CD4-positive, alpha-beta T cell (primary cell): ENCODE measurements at regions not wholly inside any gene's neighbourhood (a gene's known extent, or its start where the extent isn't known, plus 50 kb on each side); places are given as distances from the start of the nearest gene placed in this dataset.

Experiments used
- ATAC-seq: fragments of 200-7000 bp; cut with Tn5 transposase; one replicate; pipeline ENCODE4 v1.10.0; 2022; ENCODE audit warnings: mild to moderate bottlenecking; ENCODE audit not compliant: poor library complexity
- CTCF ChIA-PET: fragments of 350-600 bp; sonication (Branson Sonifier 250); formaldehyde crosslinking; loops from one replicate; lab custom pipeline; 2021; ENCODE audit warnings: antibody characterized with exemption, inconsistent platforms; lab: Charles Lee
- POLR2A ChIA-PET: fragments of 350-600 bp; sonication (Branson Sonifier 250); formaldehyde crosslinking; loops from one replicate; lab custom pipeline; 2021; ENCODE audit warnings: antibody characterized with exemption, inconsistent platforms; lab: Charles Lee
- DNase-seq, 14 experiments: peaks; one replicate each; pipeline ENCODE4 v3.0.0-alpha.2; 2013 to 2020; ENCODE audit warnings: mixed read lengths in 2 of 14
- H3K27ac ChIP-seq, 2 donors: one replicate each; pipeline versions ENCODE4 v1.5.1 to v1.7.0; 2013; ENCODE audit warnings: low read length in 2 of 2, low read depth in 1 of 2, mild to moderate bottlenecking in 1 of 2
- H3K27me3 ChIP-seq, 2 experiments: 1 replicate in 1 of 2; 2 replicates in 1 of 2; pipeline versions ENCODE4 v1.6.1 to v1.7.0; 2013; ENCODE audit warnings: low read length in 2 of 2, control low read depth in 1 of 2, mild to moderate bottlenecking in 1 of 2, moderate library complexity in 1 of 2; ENCODE audit not compliant: insufficient read depth in 2 of 2, control insufficient read depth in 1 of 2
- H3K36me3 ChIP-seq: one replicate; pipeline ENCODE4 v1.6.1; 2013; ENCODE audit warnings: low read length, control low read depth; ENCODE audit not compliant: insufficient read depth
- H3K4me1 ChIP-seq: one replicate; pipeline ENCODE4 v1.6.1; 2013; ENCODE audit warnings: low read length, control low read depth; ENCODE audit not compliant: insufficient read depth
- H3K4me3 ChIP-seq: one replicate; pipeline ENCODE4 v1.5.1; 2013; ENCODE audit warnings: mild to moderate bottlenecking, low read length, moderate library complexity
- H3K9me3 ChIP-seq, 2 experiments: 1 replicate in 1 of 2; 2 replicates in 1 of 2; pipeline versions ENCODE4 v1.6.1 to v1.7.0; 2013; ENCODE audit warnings: low read length in 2 of 2, mild to moderate bottlenecking in 2 of 2, control low read depth in 1 of 2, moderate library complexity in 1 of 2; ENCODE audit not compliant: control insufficient read depth in 1 of 2, insufficient read depth in 1 of 2
- H3K27ac Mint-ChIP-seq: one replicate; pipeline ENCODE4 v1.8.0; 2020; ENCODE audit warnings: mixed read lengths
- H3K27me3 Mint-ChIP-seq: one replicate; pipeline ENCODE4 v1.8.0; 2021; ENCODE audit warnings: mixed read lengths
- H3K36me3 Mint-ChIP-seq: one replicate; pipeline ENCODE4 v1.8.0; 2021; ENCODE audit warnings: low read depth, mixed read lengths
- H3K4me1 Mint-ChIP-seq: one replicate; pipeline ENCODE4 v1.8.0; 2021; ENCODE audit warnings: low read depth, mixed read lengths
- H3K4me3 Mint-ChIP-seq: one replicate; pipeline ENCODE4 v1.8.0; 2020; ENCODE audit warnings: mild to moderate bottlenecking, mixed read lengths
- H3K9me3 Mint-ChIP-seq: one replicate; pipeline ENCODE4 v1.8.0; 2020; ENCODE audit warnings: mixed read lengths
- CTCF ChIP-seq: fragments of 200-600 bp; IDR thresholded peaks from one replicate; pipeline ENCODE4 v1.8.0; 2022; ENCODE audit warnings: antibody characterized with exemption, mild to moderate bottlenecking
- intact Hi-C, 2 experiments: fragments of 100-400 bp; cut with DNase I in 1 of 2; cut with micrococcal nuclease in 1 of 2; formaldehyde crosslinking; loops; one replicate each; pipeline versions ENCODE4 v1.15.1 to v1.9.0; 2023 to 2025; cut with DNase I, micrococcal nuclease

- no peak for DNase-seq
- no peak for TF ChIP-seq CTCF
- Mint-ChIP-seq H3K9me3 (peaks cover under 1% of the 10 kb centered on the region), H3K27ac (no peak overlapping the region), H3K27me3 (no peaks in the 10 kb centered on the region), H3K4me1 (no peaks in the 10 kb centered on the region), H3K36me3 (no peaks in the 10 kb centered on the region), H3K4me3 (no peak overlapping the region)
- no peaks in the 10 kb centered on the region for H3K4me1 ChIP-seq
- ChIA-PET POLR2A (no interaction called here), CTCF (no interaction called here)
- peaks cover 0 to 5% of the 10 kb centered on the region in 2 experiments for H3K9me3 ChIP-seq
- H3K36me3 ChIP-seq = no peaks in the 10 kb centered on the region
- intact Hi-C loops = no loop called here
- H3K4me3 ChIP-seq = no peak overlapping the region
- H3K27me3 ChIP-seq = no peaks in the 10 kb centered on the region
- no peak for ATAC-seq
- H3K27ac ChIP-seq = no peak overlapping the region
Measured at GRCh38 chr13:70856025-70856424, 747.8 kb upstream of the KLHL1 start.

- ChIA-PET POLR2A (no interaction called here), CTCF (no interaction called here)
- no peaks in the 10 kb centered on the region for H3K4me1 Mint-ChIP-seq
- no peaks in the 10 kb centered on the region for H3K36me3 Mint-ChIP-seq
- Histone ChIP-seq H3K27me3 (no peaks in the 10 kb centered on the region), H3K9me3 (peaks cover 0 to 11% of the 10 kb centered on the region in 2 experiments), H3K4me1 (no peaks in the 10 kb centered on the region), H3K36me3 (no peaks in the 10 kb centered on the region), H3K4me3 (no peak overlapping the region), H3K27ac (no peak overlapping the region)
- no peak for DNase-seq
- H3K9me3 Mint-ChIP-seq = peaks cover 3% of the 10 kb centered on the region
- no peak for ATAC-seq
- no peak overlapping the region for H3K4me3 Mint-ChIP-seq
- no peak overlapping the region for H3K27ac Mint-ChIP-seq
- TF ChIP-seq CTCF = no peak
- intact Hi-C loops = no loop called here
- no peaks in the 10 kb centered on the region for H3K27me3 Mint-ChIP-seq
Measured at GRCh38 chr13:70849222-70849621, 741.0 kb upstream of the KLHL1 start.

GRCh38 chr13:70844391-70845108 is 736.3 kb upstream of the KLHL1 start:
- Mint-ChIP-seq H3K27me3 (no peaks in the 10 kb centered on the region), H3K27ac (no peak overlapping the region)
- no peak for ATAC-seq

More at GRCh38 chr13:70844391-70845108, 736.3 kb upstream of the KLHL1 start:
- Histone ChIP-seq H3K27ac (no peak overlapping the region), H3K36me3 (no peaks in the 10 kb centered on the region), H3K27me3 (no peaks in the 10 kb centered on the region), H3K9me3 (peaks cover 0 to 27% of the 10 kb centered on the region in 2 experiments), H3K4me1 (no peaks in the 10 kb centered on the region), H3K4me3 (no peak overlapping the region)
- intact Hi-C loops = no loop called here
- no peak for DNase-seq
- TF ChIP-seq CTCF = no peak
- Mint-ChIP-seq H3K36me3 (no peaks in the 10 kb centered on the region), H3K9me3 (peaks cover 3% of the 10 kb centered on the region), H3K4me1 (no peaks in the 10 kb centered on the region), H3K4me3 (no peak overlapping the region)
- CTCF ChIA-PET = no interaction called here
- POLR2A ChIA-PET = no interaction called here
